ENCODE measurements at regions not wholly inside any gene's neighbourhood (a gene's known extent, or its start where the extent isn't known, plus 50 kb on each side); places are given as distances from the start of the nearest gene placed in this dataset.

- TF ChIP-seq CTCF (IDR thresholded peaks at IDR 0.05): no peak
- H3K4me3 ChIP-seq (replicated peaks in 1 of 3; ENCODE audit: low read depth in 2 of 3, low read length in 3 of 3): no peak overlapping the region
- H3K27me3 Mint-ChIP-seq (ENCODE audit: low read depth in 3 of 3): peaks cover 0 to 3% (median 0%) of the 10 kb centered on the region in 3 donors
- no peak overlapping the region for H3K9ac ChIP-seq (ENCODE audit: insufficient read depth, low read length, poor library complexity, severe bottlenecking)
- no CpG with 5 or more reads among the region's 4 CpGs for WGBS (ENCODE audit: insufficient coverage)
- H3K27ac Mint-ChIP-seq: no peak overlapping the region
- H2AFZ ChIP-seq (ENCODE audit: insufficient read depth, low read depth, low read length, poor library complexity, severe bottlenecking): no peak overlapping the region
- H3K9me3 ChIP-seq (replicated peaks in 1 of 2; ENCODE audit: control insufficient read depth in 1 of 2, insufficient read depth in 1 of 2, low read length in 2 of 2): peaks cover 0 to 3% of the 10 kb centered on the region in 2 donors
- no peak overlapping the region for H3K4me2 ChIP-seq (replicated peaks; ENCODE audit: extremely low read depth, low read length, poor library complexity, severe bottlenecking)
- H3K4me1 Mint-ChIP-seq: no peaks in the 10 kb centered on the region
- peaks cover 0 to 4% (median 2%) of the 10 kb centered on the region in 7 donors for H3K9me3 Mint-ChIP-seq
- H3K36me3 ChIP-seq (replicated peaks in 1 of 2; ENCODE audit: control insufficient read depth in 1 of 2, insufficient read depth in 2 of 2, low read length in 2 of 2): no peaks in the 10 kb centered on the region
- H3K36me3 Mint-ChIP-seq: no peaks in the 10 kb centered on the region
- no peak overlapping the region for H3K4me3 Mint-ChIP-seq
- no peak overlapping the region for H3K27ac ChIP-seq (ENCODE audit: low read depth in 1 of 2, low read length in 2 of 2)
- H4K20me1 ChIP-seq (ENCODE audit: insufficient read depth, low read length): no peaks in the 10 kb centered on the region
- no peak for DNase-seq
- H3K4me1 ChIP-seq (ENCODE audit: control insufficient read depth in 1 of 2, insufficient read depth in 2 of 2, low read length in 2 of 2): no peaks in the 10 kb centered on the region
- no peaks in the 10 kb centered on the region for H3K27me3 ChIP-seq (ENCODE audit: control insufficient read depth in 2 of 2, insufficient read depth in 2 of 2, low read length in 2 of 2)
- intact Hi-C loops (cut with micrococcal nuclease): no loop called here
- no peaks in the 10 kb centered on the region for H3K79me2 ChIP-seq (ENCODE audit: insufficient read depth, low read length)
These were observed 313.0 kb downstream of the CDH2 start for GRCh38 chr18:27863780-27864430.

GRCh38 chr18:27862041-27862682, 314.8 kb downstream of the CDH2 start:
- H3K27me3 Mint-ChIP-seq (ENCODE audit: low read depth in 3 of 3): peaks cover 0 to 3% (median 0%) of the 10 kb centered on the region in 3 donors
- Histone ChIP-seq H3K79me2 (ENCODE audit: insufficient read depth, low read length) (no peaks in the 10 kb centered on the region), H3K27ac (ENCODE audit: low read depth in 1 of 2, low read length in 2 of 2) (no peak overlapping the region), H3K27me3 (ENCODE audit: control insufficient read depth in 2 of 2, insufficient read depth in 2 of 2, low read length in 2 of 2) (no peaks in the 10 kb centered on the region), H4K20me1 (ENCODE audit: insufficient read depth, low read length) (no peaks in the 10 kb centered on the region), H3K9ac (ENCODE audit: insufficient read depth, low read length, poor library complexity, severe bottlenecking) (no peak overlapping the region), H3K9me3 (replicated peaks in 1 of 2; ENCODE audit: control insufficient read depth in 1 of 2, insufficient read depth in 1 of 2, low read length in 2 of 2) (no peaks in the 10 kb centered on the region), H3K4me3 (replicated peaks in 1 of 3; ENCODE audit: low read depth in 2 of 3, low read length in 3 of 3) (no peak overlapping the region), H3K4me1 (ENCODE audit: control insufficient read depth in 1 of 2, insufficient read depth in 2 of 2, low read length in 2 of 2) (no peaks in the 10 kb centered on the region), H3K36me3 (replicated peaks in 1 of 2; ENCODE audit: control insufficient read depth in 1 of 2, insufficient read depth in 2 of 2, low read length in 2 of 2) (no peaks in the 10 kb centered on the region), H2AFZ (ENCODE audit: insufficient read depth, low read depth, low read length, poor library complexity, severe bottlenecking) (no peak overlapping the region), H3K4me2 (replicated peaks; ENCODE audit: extremely low read depth, low read length, poor library complexity, severe bottlenecking) (no peak overlapping the region)
- no peaks in the 10 kb centered on the region for H3K4me1 Mint-ChIP-seq
- H3K4me3 Mint-ChIP-seq: no peak overlapping the region
- no peak for TF ChIP-seq CTCF (IDR thresholded peaks at IDR 0.05)
- peaks cover 0 to 4% (median 0%) of the 10 kb centered on the region in 7 donors for H3K9me3 Mint-ChIP-seq
- WGBS (ENCODE audit: insufficient coverage): 100% methylated on average over 2 of the region's 7 CpGs
- intact Hi-C loops (cut with micrococcal nuclease): no loop called here
- no peak for DNase-seq
- no peaks in the 10 kb centered on the region for H3K36me3 Mint-ChIP-seq
- H3K27ac Mint-ChIP-seq: no peak overlapping the region
